Tongue (tissue), 1 donor: ENCODE measurements at regions not wholly inside any gene's neighbourhood (a gene's known extent, or its start where the extent isn't known, plus 50 kb on each side); places are given as distances from the start of the nearest gene placed in this dataset.
"Not testable (repeated sequence)": the region's sequence is repeated elsewhere in the genome, so short reads cannot be mapped to it uniquely, and the experiment has no call there.

ENCODE experiments used
- DNase-seq: peaks from one replicate; pipeline ENCODE4 v3.0.0-alpha.2; 2015

DNA sequence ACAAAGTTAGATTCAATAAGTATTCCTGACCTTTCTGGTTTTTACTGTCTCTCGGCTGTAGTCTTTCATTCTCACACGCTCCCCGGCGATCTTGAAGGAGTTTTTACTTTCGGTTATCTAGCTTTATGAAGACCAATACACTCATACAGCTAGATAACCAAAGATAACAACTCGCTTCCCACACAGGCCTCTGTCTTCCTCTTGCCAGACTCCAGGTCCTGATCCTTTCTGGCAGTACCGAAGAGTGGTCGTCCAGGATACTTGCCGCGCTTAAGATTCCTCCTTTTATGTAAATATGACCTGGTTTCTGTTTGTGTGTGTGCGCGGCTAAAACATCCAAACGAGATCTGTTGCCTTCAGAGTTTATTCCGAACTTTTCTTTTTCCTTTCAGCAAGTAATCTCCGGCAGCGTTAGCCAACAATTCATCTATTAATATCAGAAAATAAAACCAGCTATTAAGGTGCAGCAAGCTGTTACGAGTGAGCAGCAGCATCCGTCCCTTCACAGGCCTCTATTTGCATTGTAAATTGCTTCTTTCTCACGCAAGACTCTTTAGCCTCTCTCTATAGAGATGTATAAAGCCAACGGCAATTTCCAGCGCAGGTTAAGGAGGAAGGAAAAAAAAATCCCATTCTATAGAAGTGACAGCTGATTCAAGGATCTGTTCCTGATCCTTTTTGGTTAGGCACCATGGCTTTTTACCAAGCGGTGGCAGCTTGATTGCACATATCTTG lies 216.1 kb downstream of the MEF2C start:
- peak; percentile 50 for DNase-seq

DNA sequence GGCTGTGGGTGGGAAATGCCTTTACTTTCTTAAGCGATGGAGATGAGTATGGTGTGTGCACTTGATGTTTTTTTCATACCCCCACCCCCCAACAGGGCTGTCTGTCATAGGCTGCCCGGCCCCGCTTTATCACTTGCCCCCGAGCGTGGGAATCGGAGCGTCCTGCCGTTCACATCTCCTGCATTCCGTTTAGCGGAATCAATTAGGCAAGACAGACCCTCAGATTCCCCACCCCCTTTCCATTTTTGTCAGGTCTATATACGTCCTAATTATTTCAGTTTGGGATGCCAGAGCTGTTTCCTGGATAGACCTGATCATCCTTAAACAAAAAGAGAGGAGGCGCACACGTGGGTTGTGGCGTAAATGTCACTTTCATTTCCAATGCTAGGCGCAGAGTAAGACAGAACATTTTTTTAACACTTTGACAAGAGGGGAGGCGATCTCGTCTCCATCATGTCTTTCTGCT lies 217.2 kb downstream of the MEF2C start:
- peak; percentile 21 for DNase-seq

DNA sequence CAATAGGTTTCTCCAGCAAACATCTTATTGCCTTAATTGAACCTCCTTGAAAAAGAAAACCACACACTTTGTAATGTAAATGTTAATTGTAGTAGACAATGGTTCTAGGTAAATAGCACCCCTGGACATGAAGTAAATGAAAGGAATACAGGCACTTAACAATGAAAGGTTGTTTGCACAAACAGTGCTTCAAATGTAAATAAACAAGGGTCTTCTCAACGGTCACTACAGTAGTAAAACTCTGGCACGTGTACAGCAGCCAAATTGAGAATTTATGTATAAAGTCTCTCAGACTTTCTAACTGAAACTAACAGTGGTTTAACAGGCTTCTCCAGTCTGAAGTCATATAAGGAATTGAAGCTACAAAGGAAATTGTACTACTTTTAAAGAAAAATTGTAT lies 218.3 kb downstream of the MEF2C start:
- DNase-seq = peak; percentile 9

DNA sequence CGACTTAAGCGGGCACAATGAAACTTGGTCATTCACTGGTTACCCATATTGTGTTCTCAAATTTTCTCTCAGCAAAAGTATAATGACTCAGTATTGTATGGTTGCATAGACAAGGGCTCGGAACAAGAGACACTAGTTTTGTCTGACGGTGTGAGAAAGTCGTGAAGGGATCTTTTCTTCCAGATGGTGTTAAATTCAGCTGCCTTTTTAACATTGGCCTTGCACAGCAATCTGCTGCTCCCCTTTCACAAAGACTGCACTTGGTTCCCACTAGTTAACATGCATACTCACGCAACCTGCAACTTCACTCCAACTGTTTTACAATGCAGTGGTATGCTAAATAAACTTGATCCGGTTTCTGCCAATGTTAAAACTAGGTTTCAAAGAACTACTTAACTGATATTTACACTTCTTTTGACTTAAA lies 219.2 kb downstream of the MEF2C start:
- DNase-seq = peak; percentile 27

DNA sequence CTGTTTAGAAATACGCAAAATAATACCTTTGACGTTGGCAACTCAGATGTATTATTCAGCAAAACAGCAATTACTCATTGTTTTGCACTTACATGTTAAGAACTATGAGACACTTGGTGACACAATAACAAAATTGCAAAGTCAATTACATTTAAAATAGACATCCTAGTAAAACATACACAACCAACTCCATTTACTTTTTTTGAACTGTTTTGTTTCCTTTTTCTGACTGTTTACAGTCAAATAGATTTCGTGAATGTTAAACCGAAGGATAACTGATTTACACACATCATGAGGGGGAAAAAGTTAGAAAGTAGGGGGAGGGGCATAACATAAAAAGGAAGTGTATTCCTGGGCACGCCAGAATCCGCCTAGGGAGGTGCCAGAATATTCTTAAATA lies 220.1 kb downstream of the MEF2C start:
- no peak for DNase-seq

DNA sequence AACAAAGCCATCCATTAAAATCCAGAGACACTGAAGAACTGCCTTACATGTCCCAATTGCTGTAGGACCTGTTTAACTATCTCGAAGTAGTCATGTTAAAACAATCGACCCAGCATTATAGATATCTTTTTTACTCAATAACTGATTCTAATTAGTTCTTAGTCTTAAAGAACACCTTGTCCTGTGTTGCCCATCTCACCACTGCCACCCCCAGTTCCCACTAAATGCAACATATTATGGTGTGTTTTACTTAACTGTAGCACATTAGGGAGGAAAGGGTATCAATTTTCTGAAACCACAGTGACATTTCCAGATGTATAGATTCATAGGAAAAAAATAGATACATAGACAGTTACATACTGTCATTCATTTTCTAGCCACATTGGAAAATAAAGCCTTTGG lies 221.2 kb downstream of the MEF2C start:
- no peak for DNase-seq

DNA sequence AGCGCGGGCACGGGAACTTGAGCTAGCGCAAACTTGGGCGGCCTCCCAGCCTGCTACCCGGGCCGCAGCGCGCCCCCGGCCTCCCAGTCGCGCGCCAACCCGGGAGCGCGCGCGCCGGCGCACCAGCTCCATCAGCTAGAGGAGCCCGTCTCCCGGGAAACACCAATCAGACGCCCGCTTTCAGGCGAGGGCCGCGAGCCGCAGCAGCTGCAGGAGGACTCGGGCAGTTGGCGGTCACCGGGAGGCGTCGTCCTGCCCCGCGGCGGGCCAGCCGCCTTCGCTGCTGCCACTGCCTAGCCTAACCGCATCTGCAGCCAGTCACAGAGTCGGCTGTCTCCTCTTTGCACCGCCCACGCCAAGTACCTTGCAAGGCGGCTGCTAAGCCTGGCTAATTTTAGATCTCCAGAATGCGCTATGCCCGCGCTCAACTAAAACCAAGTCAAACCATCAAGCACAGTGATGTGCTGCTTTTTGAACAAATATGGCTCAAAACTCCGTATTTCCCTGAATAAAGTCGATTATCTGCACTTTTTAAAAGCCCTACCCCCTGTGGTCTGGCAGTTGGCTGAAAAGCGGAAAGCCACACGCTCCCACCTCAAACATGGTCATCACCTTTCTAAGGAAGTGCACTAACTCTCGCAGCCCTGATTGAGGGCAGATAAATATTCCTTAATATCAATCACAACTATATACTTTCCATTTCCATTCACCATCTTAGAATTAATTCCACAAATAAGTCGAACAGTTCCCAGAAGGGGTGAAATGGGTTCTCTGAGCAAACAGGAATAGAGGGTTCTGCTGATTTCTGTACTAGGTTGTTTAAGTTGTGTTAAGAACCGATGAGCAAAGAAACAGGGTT lies 221.8 kb downstream of the MEF2C start:
- peak; percentile 92 for DNase-seq

DNA sequence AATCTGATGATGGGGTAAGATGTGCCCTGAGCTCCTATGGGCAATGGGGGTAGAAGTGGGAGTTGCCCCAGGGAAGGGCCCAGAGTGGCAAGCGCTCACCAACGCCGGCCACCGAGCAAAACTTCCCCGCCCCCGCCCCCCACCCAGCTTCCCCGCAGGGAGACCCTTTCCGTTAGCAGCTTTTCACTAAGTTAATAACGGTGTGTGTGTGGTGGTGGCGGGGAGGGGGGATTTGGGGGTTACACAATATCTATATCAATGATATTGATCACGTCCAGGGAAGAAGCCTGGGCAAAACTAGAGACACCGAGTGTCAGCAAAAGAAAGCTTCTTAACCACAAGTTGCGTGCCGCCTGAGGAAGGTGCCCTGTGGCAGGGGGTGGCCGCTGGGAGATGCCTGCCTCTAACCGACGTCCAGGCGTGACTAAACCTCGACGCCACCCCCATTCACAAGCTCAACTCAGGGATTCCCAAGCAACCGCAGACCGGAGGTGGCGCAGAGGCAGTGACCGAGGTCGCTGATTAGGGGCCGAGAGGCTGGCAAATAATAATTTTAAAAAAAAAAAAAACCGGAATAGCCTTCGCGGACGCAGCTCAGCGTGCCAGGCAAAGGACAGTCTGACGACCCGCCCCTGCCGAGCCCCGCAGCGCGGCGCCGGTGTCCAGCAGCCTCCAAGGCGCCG lies 222.6 kb downstream of the MEF2C start:
- no peak for DNase-seq

DNA sequence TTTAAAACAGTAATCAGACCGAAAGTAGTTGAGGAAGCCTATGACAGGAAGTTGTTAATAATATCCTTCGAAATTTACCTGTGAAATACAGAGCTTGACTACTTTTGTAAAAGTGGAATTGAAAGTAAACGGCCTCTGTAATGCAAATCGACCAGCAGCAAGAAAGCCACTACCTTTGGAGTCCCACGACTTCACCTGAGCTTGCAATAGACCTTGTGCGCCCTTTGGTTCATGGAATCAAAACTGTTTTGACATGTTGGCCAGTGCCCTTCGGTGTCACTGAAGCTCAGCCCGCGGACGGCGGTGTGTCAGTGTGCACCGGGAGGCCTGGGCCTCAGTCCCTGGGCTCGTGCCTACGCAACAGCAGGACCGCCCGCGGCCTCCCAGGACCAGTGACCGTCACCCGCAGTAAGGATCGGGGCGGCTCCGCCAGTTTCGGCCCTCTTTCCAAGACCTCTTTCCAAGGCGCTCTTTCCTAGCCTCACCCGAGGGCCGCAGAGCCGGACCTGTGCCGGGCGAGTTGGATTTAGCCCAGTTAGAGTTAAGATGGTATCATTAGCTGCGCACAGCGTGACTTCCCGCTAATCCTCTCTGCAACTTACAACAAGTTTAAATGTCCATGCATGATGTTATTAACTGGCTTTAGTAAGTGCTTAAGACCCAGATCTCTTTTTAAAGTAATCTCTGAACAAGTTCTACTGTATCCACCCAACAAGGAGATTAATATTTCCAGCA lies 223.3 kb downstream of the MEF2C start:
- peak; percentile 7 for DNase-seq

DNA sequence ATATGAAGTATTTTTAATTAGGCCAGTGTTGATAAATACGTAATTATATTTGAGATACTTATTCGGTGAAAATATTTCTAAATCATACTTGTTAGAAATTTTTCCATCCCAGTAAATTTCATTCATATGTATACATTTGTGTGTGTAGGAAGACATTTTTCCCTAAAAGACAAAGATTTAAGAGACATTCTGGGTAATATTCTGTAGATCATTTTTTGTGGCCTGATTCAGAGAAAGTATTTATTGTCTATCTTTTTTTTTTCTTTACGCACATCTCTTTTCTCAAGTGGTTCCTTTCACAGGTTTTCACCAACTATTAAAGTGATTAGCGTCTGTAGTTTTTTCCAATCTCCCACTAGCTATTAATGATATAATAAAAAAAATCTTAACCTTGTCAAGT lies 224.1 kb downstream of the MEF2C start:
- no peak for DNase-seq

DNA sequence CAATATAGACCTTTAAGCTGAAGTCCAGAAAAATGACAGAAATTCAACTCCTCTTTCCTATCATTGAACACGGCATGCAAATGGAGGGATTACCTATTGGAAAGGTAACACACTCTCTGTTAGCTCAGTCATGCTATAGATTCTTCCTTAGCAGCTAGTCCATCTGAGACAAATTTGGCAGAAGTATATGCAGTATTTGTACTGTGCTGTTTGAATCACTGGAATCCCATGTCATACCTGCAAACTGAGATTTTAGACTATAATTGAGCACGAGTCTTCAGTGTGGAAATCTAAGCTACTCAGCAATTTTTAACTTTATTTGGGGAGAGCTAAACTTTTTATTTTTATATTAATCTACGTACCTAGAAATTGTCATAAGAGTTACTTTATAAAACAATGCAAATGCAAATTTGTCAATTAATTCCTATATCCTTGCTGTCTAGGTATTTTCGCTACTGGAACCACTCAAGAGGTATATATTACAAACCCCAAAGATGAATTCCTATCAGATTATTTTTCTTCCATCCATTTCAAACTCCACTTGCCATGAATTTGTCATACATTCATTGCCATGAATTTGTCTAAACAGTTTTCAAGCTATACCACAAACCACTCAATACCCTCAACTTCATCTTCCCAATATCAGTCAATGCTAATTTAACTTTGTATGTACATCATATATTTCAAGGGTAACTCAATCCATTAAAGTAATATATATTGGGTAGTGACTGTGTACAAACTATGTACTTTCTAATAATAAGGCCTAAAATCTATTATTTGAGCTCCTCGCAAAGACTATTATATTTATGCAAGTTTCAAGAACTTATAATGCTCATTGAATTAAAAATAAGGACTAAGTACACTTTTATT lies 224.8 kb downstream of the MEF2C start:
- no peak for DNase-seq

DNA sequence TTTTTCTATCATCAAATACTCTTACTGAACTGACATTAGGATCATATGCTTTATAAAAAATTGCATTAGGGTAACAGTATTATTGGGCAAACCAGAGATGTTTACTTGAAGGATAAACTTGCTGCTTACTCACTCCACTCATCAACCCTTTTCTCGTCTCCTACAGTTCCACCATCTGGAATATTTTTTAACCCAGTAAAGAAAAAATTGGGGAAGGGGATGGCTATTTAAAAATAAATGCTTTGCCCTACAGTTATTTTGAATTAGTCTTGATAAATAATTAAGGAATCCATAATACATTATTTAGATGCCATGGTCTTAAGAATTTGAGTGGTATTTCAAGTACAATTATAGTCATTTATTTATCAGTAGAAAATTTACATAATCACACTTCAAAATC lies 225.8 kb downstream of the MEF2C start:
- no peak for DNase-seq

DNA sequence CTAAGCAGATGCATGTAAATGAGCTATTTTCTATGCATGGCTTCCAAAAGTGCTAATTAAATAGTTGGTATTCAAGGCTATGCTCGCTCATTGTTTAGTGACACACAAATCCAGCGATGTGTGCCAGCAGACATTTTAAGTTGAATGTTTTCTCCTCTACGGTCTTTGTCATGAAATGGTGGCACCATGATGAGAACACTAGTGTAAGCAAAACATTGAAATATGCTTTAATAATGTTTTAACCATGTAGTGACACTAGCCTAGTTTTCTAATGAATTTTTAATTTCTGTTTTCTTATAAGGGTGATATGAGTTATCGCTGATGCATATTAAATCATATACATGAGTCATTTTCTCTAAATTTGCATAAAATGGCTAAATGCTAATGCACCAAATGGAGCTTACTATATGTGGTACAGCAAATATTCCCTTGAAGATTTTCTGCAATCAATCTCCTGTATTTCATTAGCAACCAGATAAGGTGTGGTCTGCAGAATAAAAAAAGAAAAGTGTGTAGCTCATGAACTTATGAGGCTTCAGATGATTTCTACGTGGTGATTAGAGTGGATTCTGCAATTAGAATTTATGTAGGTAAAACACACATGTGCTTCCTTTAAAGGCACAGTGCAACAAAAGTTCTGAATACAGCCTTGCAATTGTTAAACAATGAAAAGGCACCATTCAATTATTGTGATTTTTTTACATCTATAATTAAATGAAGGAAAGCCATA lies 226.6 kb downstream of the MEF2C start:
- no peak for DNase-seq

DNA sequence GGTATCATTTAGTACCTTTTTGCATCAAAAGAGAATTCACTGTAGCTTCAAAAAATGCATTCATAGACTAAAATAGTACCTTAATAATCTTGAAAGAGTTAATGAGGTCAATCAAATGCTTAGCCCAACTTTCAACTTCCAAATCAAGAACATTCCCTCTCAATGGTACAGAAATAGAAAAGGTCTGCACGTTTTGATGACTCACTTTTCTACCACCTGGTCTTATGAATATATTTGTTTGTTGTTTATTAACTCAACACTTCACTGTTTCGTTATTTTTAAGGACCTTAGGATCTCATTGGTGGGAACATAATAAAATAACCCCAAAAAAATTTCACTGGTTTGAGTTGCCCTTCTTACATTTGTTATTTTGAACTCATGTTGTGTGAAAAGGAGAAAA lies 229.5 kb downstream of the MEF2C start:
- DNase-seq = no peak

DNA sequence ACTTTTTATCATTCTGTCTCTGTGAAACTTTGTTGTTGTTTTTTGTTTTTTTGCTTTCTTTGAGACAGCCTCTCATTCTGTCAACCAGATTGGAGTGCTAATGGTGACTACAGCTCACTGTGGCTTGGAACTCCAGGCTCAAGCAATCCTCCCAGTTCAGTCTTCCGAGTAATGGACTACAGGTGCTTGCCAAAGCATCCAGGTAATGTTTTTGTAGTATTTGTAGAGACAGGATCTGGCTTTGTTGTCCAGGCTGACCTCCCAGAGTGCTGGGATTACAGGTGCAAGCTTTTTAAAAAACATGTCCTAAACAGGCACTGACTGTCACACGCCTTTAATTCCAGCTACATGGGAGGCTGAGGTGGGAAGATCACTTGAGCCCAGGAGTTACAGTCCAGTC lies 235.1 kb downstream of the MEF2C start:
- DNase-seq = no peak

DNA sequence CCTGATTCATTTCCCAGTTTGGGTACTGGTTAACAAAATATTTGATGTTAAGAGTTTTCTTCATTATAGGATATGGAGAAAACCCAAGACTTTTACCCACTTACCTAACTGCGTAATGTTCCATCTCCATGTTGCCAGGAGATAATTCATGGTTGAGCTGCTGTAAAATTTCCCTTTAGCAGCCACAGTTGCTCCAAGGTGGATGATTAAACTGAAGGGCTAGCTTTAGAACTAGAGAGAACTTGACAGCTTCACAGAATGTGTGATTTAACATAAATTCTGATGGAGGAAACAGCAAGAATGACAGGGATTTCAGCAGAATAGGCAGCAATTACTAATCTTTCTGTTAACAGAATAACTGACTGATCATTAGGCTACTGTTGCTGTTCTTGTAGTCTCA lies 236.1 kb downstream of the MEF2C start:
- DNase-seq = no peak

DNA sequence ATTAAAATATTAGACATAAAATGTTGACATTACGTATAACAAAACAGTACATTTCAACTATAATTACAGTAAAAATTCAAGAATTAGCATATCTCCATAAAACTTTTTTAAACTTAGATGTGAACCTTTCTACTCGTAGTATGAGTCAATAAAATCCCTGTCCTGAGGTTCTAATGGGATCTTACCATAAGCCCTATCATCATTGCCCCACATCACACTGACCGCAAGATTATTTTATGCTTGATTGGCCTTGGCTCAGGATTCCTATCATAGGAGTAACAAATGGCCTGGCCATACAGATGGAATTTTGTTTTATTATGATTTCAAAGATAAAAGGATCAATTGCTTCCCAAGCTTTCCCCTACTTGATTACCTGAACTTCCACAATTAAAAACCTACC lies 238.3 kb downstream of the MEF2C start:
- DNase-seq = no peak

DNA sequence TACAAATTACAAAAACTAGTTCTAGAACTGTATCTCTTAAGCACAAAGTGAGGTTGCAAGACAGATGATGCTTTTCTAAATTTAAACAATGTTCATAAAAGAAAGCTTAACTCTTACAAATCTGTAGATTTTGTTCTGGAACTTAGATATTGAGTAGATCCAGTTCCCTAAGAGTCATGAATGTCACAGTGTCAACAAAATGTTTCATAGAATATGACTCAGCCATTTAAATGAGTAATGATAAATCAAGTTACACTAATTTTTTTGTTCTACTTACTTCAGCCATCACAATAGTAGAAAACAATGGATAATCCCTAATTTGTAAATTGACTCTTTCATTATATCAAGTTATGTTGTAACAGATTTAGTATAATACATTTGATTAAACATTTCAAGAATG lies 239.7 kb downstream of the MEF2C start:
- DNase-seq = no peak

DNA sequence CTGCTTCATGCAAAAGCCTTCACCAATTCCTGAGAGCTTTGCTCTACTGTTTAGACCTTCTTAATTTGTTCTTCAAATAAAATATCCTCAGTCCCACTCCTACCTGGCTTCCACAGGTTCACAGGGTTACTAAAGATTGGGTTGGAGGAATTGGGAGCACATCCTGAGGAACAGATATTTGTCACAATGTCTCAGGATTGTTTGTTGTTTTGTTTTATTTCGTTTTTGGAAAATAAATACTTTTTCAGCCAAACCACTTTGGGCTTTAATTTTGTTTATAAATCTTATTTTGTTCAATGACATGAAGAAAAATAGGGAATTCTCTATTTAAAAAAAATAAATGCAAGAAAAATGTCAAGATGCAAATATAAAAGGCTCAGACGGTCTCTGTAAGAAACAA lies 249.0 kb downstream of the MEF2C start:
- no peak for DNase-seq

DNA sequence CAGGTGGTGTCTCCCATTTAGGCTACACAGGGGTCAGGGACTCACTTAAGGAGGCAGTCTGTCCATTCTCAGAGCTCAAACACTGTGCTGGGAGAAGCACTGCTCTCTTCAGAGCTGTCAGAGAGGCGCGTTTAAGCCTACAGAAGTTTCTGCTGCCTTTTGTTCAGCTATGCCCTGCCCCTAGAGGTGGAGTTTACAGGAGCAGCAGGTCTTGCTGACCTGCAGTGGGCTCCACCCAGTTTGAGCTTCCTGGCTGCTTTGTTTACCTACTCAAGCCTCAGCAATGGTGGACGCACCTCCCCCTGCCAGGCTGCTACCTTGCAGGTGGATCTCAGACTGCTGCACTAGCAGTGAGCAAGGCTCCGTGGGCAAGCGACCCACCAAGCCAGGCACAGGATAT lies 260.1 kb downstream of the MEF2C start:
- not testable (repeated sequence) for DNase-seq

DNA sequence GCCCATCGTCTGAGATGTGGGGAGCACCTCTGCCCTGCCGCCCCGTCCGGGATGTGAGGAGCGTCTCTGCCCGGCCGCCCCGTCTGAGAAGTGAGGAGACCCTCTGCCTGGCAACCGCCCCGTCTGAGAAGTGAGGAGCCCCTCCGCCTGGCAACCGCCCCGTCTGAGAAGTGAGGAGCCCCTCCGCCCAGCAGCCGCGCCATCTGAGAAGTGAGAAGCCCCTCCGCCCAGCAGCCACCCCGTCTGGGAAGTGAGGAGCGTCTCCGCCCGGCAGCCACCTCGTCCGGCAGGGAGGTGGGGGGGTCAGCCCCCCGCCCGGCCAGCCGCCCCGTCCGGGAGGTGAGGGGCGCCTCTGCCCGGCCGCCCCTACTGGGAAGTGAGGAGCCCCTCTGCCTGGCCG lies 267.2 kb downstream of the MEF2C start:
- not testable (repeated sequence) for DNase-seq
